COLO829 (cell line): ENCODE measurements at regions not wholly inside any gene's neighbourhood (a gene's known extent, or its start where the extent isn't known, plus 50 kb on each side); places are given as distances from the start of the nearest gene placed in this dataset.

ENCODE experiments used
- DNase-seq: peaks from one replicate; pipeline ENCODE4 v3.0.0; 2012; ENCODE audit warnings: low spot score

- no peak for DNase-seq
These were observed 108.2 kb downstream of the CNTN3 start for GRCh38 chr3:74506246-74506645.

- DNase-seq: no peak
These were observed 113.5 kb downstream of the CNTN3 start for GRCh38 chr3:74501007-74501406.

GRCh38 chr3:74500257-74500656 lies 114.2 kb downstream of the CNTN3 start:
- DNase-seq: no peak

GRCh38 chr3:74491874-74492273 lies 122.6 kb downstream of the CNTN3 start:
- DNase-seq: no peak

GRCh38 chr3:74489050-74489792 lies 125.2 kb downstream of the CNTN3 start:
- DNase-seq: no peak

GRCh38 chr3:74479915-74480314 lies 134.5 kb downstream of the CNTN3 start:
- DNase-seq: no peak

GRCh38 chr3:74470313-74470712 lies 144.1 kb downstream of the CNTN3 start:
- DNase-seq: no peak

- DNase-seq: no peak
These were observed 144.7 kb downstream of the CNTN3 start for GRCh38 chr3:74469713-74470112.

- DNase-seq: no peak
These were observed 145.3 kb downstream of the CNTN3 start for GRCh38 chr3:74469151-74469550.

GRCh38 chr3:74465715-74466410 lies 148.6 kb downstream of the CNTN3 start:
- DNase-seq: no peak

GRCh38 chr3:74463515-74463914 lies 150.9 kb downstream of the CNTN3 start:
- DNase-seq: no peak

- DNase-seq: no peak
These were observed 158.3 kb downstream of the CNTN3 start for GRCh38 chr3:74456166-74456565.

- no peak for DNase-seq
These were observed 167.2 kb downstream of the CNTN3 start for GRCh38 chr3:74447221-74447620.

- DNase-seq: no peak
These were observed 168.9 kb downstream of the CNTN3 start for GRCh38 chr3:74445541-74445940.

- no peak for DNase-seq
These were observed 171.4 kb downstream of the CNTN3 start for GRCh38 chr3:74443102-74443501.

- DNase-seq: no peak
These were observed 171.8 kb downstream of the CNTN3 start for GRCh38 chr3:74442683-74443082.

GRCh38 chr3:74442068-74442467 lies 172.4 kb downstream of the CNTN3 start:
- no peak for DNase-seq

- DNase-seq: no peak
These were observed 178.3 kb downstream of the CNTN3 start for GRCh38 chr3:74436184-74436583.

GRCh38 chr3:74435631-74436030 lies 178.8 kb downstream of the CNTN3 start:
- no peak for DNase-seq

GRCh38 chr3:74434406-74434805 lies 180.1 kb downstream of the CNTN3 start:
- no peak for DNase-seq

- DNase-seq: no peak
These were observed 187.9 kb downstream of the CNTN3 start for GRCh38 chr3:74426571-74426970.

- DNase-seq: no peak
These were observed 190.6 kb downstream of the CNTN3 start for GRCh38 chr3:74423867-74424266.

GRCh38 chr3:74420538-74421124 lies 193.8 kb downstream of the CNTN3 start:
- DNase-seq: no peak
